GM23338 (cell line): ENCODE measurements at regions not wholly inside any gene's neighbourhood (a gene's known extent, or its start where the extent isn't known, plus 50 kb on each side); places are given as distances from the start of the nearest gene placed in this dataset.

ENCODE experiments used
- ATAC-seq: fragments of 200-7000 bp; cut with Tn5 transposase; 3 replicates; pipeline ENCODE4 v1.9.1; 2020
- DNase-seq: peaks from one replicate; pipeline ENCODE4 v3.0.0-alpha.2; 2015; ENCODE audit warnings: low spot score
- H2AFZ ChIP-seq: fragments of 200-600 bp; sonication (generic); 2 replicates; pipeline ENCODE4 v1.8.0; 2016; ENCODE audit warnings: antibody characterized with exemption, mild to moderate bottlenecking, moderate library complexity
- H3F3A ChIP-seq: fragments of 200-600 bp; sonication (generic); replicated peaks from 2 replicates; pipeline ENCODE4 v1.8.0; 2017; ENCODE audit warnings: antibody characterized with exemption, mixed run types, low read depth
- H3K27ac ChIP-seq: fragments of 200-600 bp; sonication (generic); 2 replicates; pipeline ENCODE4 v1.6.1; 2016; ENCODE audit warnings: low read depth
- H3K27me3 ChIP-seq: fragments of 200-600 bp; sonication (generic); 2 replicates; pipeline ENCODE4 v1.8.0; 2016; ENCODE audit warnings: mild to moderate bottlenecking, mixed run types, moderate library complexity; ENCODE audit not compliant: insufficient read depth
- H3K36me3 ChIP-seq: fragments of 200-600 bp; sonication (generic); 2 replicates; pipeline ENCODE4 v1.8.0; 2016; ENCODE audit warnings: mild to moderate bottlenecking; ENCODE audit not compliant: insufficient read depth
- H3K4me1 ChIP-seq: fragments of 200-600 bp; sonication (generic); 2 replicates; pipeline ENCODE4 v1.8.0; 2016; ENCODE audit warnings: mild to moderate bottlenecking, moderate library complexity; ENCODE audit not compliant: insufficient read depth
- H3K4me2 ChIP-seq: fragments of 200-600 bp; sonication (generic); 2 replicates; pipeline ENCODE4 v1.7.1; 2017; ENCODE audit warnings: mixed run types
- H3K4me3 ChIP-seq: fragments of 200-600 bp; sonication (generic); 2 replicates; pipeline ENCODE4 v1.6.1; 2016; ENCODE audit warnings: mixed run types
- H3K79me2 ChIP-seq: fragments of 200-600 bp; sonication (generic); replicated peaks from 2 replicates; pipeline ENCODE4 v1.8.0; 2017; ENCODE audit warnings: mild to moderate bottlenecking; ENCODE audit not compliant: insufficient read depth
- H3K9me2 ChIP-seq: fragments of 200-600 bp; sonication (generic); 2 replicates; pipeline ENCODE4 v1.8.0; 2017; ENCODE audit not compliant: insufficient read depth
- H4K20me1 ChIP-seq: fragments of 200-600 bp; sonication (generic); replicated peaks from 2 replicates; pipeline ENCODE4 v1.8.0; 2017; ENCODE audit warnings: mild to moderate bottlenecking; ENCODE audit not compliant: insufficient read depth
- H3K27ac Mint-ChIP-seq: 2 replicates; pipeline ENCODE4 v1.8.0; 2020; ENCODE audit warnings: inconsistent platforms, mild to moderate bottlenecking, moderate library complexity, mixed read lengths
- H3K27me3 Mint-ChIP-seq: 3 replicates; pipeline ENCODE4 v1.8.0; 2022; ENCODE audit warnings: low read depth, mild to moderate bottlenecking, moderate library complexity, mixed read lengths, inconsistent platforms; ENCODE audit not compliant: insufficient read depth, poor library complexity
- H3K36me3 Mint-ChIP-seq: 3 replicates; pipeline ENCODE4 v1.8.0; 2021; ENCODE audit warnings: low read depth, mild to moderate bottlenecking, inconsistent platforms, moderate library complexity, mixed read lengths
- H3K4me1 Mint-ChIP-seq: 3 replicates; pipeline ENCODE4 v1.8.0; 2020; ENCODE audit warnings: mild to moderate bottlenecking, inconsistent platforms, mixed read lengths
- H3K4me3 Mint-ChIP-seq: 3 replicates; pipeline ENCODE4 v1.8.0; 2021; ENCODE audit warnings: moderate library complexity, mild to moderate bottlenecking, inconsistent platforms, mixed read lengths
- H3K9me3 Mint-ChIP-seq: 3 replicates; pipeline ENCODE4 v1.8.0; 2020; ENCODE audit warnings: moderate library complexity, mild to moderate bottlenecking, inconsistent platforms, mixed read lengths
- CREB1 ChIP-seq: fragments of 250-450 bp; sonication (Bioruptor Pico); IDR thresholded peaks from 2 replicates; pipeline ENCODE4 v1.5.0; 2020; ENCODE audit warnings: low read depth, mild to moderate bottlenecking, moderate library complexity
- POLR2AphosphoS5 ChIP-seq: IDR thresholded peaks from 2 replicates; pipeline ENCODE4 v1.6.1; 2016; ENCODE audit warnings: antibody characterized with exemption, low read depth
- REST ChIP-seq: IDR thresholded peaks from one replicate; pipeline ENCODE4 v1.6.1; 2018; ENCODE audit warnings: antibody characterized with exemption; ENCODE audit not compliant: unreplicated experiment
- STAT1 ChIP-seq: IDR thresholded peaks from one replicate; pipeline ENCODE4 v1.6.1; 2016; ENCODE audit warnings: antibody characterized with exemption; ENCODE audit not compliant: unreplicated experiment
- ZNF114 ChIP-seq: fragments of 250-450 bp; sonication (Bioruptor Pico); IDR thresholded peaks from 2 replicates; pipeline ENCODE4 v1.5.0; 2020; ENCODE audit warnings: mild to moderate bottlenecking, moderate library complexity
- ZNF331 ChIP-seq: fragments of 250-450 bp; sonication (Bioruptor Pico); IDR thresholded peaks from 2 replicates; pipeline ENCODE4 v1.5.0; 2020; ENCODE audit warnings: low read depth, mild to moderate bottlenecking, moderate library complexity
- ZNF462 ChIP-seq: fragments of 250-450 bp; sonication (Bioruptor Pico); IDR thresholded peaks from 2 replicates; pipeline ENCODE4 v1.5.0; 2020; ENCODE audit warnings: mild to moderate bottlenecking, moderate library complexity

GRCh38 chr12:90456248-90456647 is 498.7 kb downstream of the CCER1 start (continued):
- no peak for TF ChIP-seq ZNF462 (CRISPR knock-in tag)
- TF ChIP-seq POLR2AphosphoS5 = no peak
- no peak for TF ChIP-seq REST

- Histone ChIP-seq H2AFZ (no peak overlapping the region), H4K20me1 (no peaks in the 10 kb centered on the region), H3K36me3 (peaks cover 6% of the 10 kb centered on the region; the same call in 1 of the 2 replicates), H3K9me2 (peaks cover 12% of the 10 kb centered on the region; the same call in 1 of the 2 replicates), H3K4me3 (no peak overlapping the region), H3K27ac (no peak overlapping the region), H3K4me1 (no peaks in the 10 kb centered on the region), H3K79me2 (no peaks in the 10 kb centered on the region), H3K27me3 (no peaks in the 10 kb centered on the region), H3K4me2 (no peak overlapping the region), H3F3A (no peaks in the 10 kb centered on the region)
- H3K9me3 Mint-ChIP-seq = peaks cover 3% of the 10 kb centered on the region; the same call in 2 of the 3 replicates
- H3K4me3 Mint-ChIP-seq = no peak overlapping the region
- TF ChIP-seq STAT1 (no peak), CREB1 (CRISPR knock-in tag) (no peak), ZNF114 (CRISPR knock-in tag) (no peak), REST (no peak), ZNF331 (no peak)
- H3K27ac Mint-ChIP-seq = no peak overlapping the region
- H3K4me1 Mint-ChIP-seq = no peaks in the 10 kb centered on the region
- DNase-seq (no peak), ATAC-seq (no peak)
- H3K36me3 Mint-ChIP-seq = peaks cover 2% of the 10 kb centered on the region; the same call in 1 of the 3 replicates
- no peaks in the 10 kb centered on the region for H3K27me3 Mint-ChIP-seq
These were observed 499.2 kb downstream of the CCER1 start for GRCh38 chr12:90455756-90456155.
